Ovary (tissue), 7 donors: ENCODE measurements at regions not wholly inside any gene's neighbourhood (a gene's known extent, or its start where the extent isn't known, plus 50 kb on each side); places are given as distances from the start of the nearest gene placed in this dataset.

Experiments
- DNase-seq, 5 donors: peaks; one replicate each; pipeline ENCODE4 v3.0.0-alpha.2; 2019 to 2020
- H3K27ac ChIP-seq, 2 donors: fragments of 200-600 bp; one replicate each; pipeline versions ENCODE4 v1.5.1 to v1.8.0; 2019 to 2022
- H3K27me3 ChIP-seq: fragments of 200-600 bp; one replicate; pipeline ENCODE4 v1.8.0; 2022
- H3K36me3 ChIP-seq: fragments of 200-600 bp; sonication (generic); one replicate; pipeline ENCODE4 v1.5.1; 2019
- H3K4me1 ChIP-seq: one replicate; pipeline ENCODE4 v1.8.1; 2013; ENCODE audit warnings: mild to moderate bottlenecking, moderate library complexity; ENCODE audit not compliant: insufficient read depth
- H3K4me3 ChIP-seq: fragments of 200-600 bp; sonication (generic); one replicate; pipeline ENCODE4 v1.5.1; 2017
- H3K9me3 ChIP-seq, 2 donors: fragments of 200-600 bp in 1 of 2; sonication (generic) in 1 of 2; one replicate each; pipeline versions ENCODE4 v1.5.1 to v1.8.1; 2013 to 2019; ENCODE audit warnings: mild to moderate bottlenecking in 1 of 2, moderate library complexity in 1 of 2
- EP300 ChIP-seq: sonication (generic); formaldehyde crosslinking; IDR thresholded peaks from one replicate; pipeline ENCODE4 v1.6.1; 2017; ENCODE audit warnings: antibody characterized with exemption
- POLR2A ChIP-seq: fragments of 450-650 bp; IDR thresholded peaks from one replicate; pipeline ENCODE4 v1.6.1; 2017; ENCODE audit warnings: antibody characterized with exemption, mild to moderate bottlenecking, moderate library complexity
- WGBS, 3 donors: extraction: QIAGEN DNeasy Blood & Tissue Kit in 1 of 3; methylation state at CpG; one replicate each; pipeline versions ENCODE4 v1.1.5 to v1.1.7; 2013 to 2017; 5-methylcytosine and 5-hydroxymethylcytosine counted together
- intact Hi-C, 4 donors: fragments of 100-400 bp; cut with DNase I; formaldehyde crosslinking; loops; one replicate each; pipeline versions ENCODE4 v1.11.0 to v1.15.1; 2022 to 2023
- TF ChIP-seq, protein P1 (sequence below), 3 donors: fragments of 450-650 bp in 2 of 3; fragments of 200-600 bp in 1 of 3; IDR thresholded peaks; one replicate each; pipeline versions ENCODE4 v1.5.1 to v1.8.0; 2016 to 2022; ENCODE audit warnings: antibody characterized with exemption in 3 of 3, mild to moderate bottlenecking in 1 of 3
- donor health status: DM: no; HTN: no; CAD: no; lungs with moderate emphysema.
- donor health status: DM: no; HTN: no; CAD: no.
- donor health status: Bipolar disorder and iron deficiency.
- donor health status: DM: no; HTN: no; CAD: no.
- donor health status: DM: yes; HTN: yes; CAD: no.

DNA sequence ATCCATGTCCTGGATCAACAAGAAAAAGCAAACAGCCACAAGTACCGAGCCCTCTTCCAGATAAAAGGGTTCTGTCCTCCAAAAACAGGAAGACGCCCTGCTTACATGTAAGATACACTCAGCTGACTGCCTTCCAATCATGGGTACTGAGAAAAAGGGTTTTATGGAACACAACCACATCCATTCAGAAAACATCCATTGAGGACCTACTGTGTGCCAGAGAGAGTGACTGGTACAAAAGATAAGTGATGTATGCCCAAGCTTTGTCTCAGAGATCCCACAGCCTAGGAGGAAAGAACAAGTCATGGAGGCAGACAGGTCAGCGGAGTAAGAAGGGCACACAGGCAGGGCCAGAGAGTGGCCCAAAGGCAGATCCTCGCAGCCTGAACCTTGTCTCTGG, 94.8 kb upstream of the SSTR4 start:
- peak overlapping the region in 1 of 2 donors; percentile 4 for H3K27ac ChIP-seq
- no peaks in the 10 kb centered on the region for H3K9me3 ChIP-seq
- no peak overlapping the region for H3K4me3 ChIP-seq
- H3K4me1 ChIP-seq, result peaks cover 13% of the 10 kb centered on the region
- H3K27me3 ChIP-seq, result no peaks in the 10 kb centered on the region
- no peak for DNase-seq
- 66 to 69% (median 67%) methylated on average over 4 of the region's 4 CpGs for WGBS, 3 donors
- no peaks in the 10 kb centered on the region for H3K36me3 ChIP-seq
- intact Hi-C loops, result no loop called here
- TF ChIP-seq, protein P1, sequence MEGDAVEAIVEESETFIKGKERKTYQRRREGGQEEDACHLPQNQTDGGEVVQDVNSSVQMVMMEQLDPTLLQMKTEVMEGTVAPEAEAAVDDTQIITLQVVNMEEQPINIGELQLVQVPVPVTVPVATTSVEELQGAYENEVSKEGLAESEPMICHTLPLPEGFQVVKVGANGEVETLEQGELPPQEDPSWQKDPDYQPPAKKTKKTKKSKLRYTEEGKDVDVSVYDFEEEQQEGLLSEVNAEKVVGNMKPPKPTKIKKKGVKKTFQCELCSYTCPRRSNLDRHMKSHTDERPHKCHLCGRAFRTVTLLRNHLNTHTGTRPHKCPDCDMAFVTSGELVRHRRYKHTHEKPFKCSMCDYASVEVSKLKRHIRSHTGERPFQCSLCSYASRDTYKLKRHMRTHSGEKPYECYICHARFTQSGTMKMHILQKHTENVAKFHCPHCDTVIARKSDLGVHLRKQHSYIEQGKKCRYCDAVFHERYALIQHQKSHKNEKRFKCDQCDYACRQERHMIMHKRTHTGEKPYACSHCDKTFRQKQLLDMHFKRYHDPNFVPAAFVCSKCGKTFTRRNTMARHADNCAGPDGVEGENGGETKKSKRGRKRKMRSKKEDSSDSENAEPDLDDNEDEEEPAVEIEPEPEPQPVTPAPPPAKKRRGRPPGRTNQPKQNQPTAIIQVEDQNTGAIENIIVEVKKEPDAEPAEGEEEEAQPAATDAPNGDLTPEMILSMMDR (IDR thresholded peaks at IDR 0.05), result no peak
- TF ChIP-seq POLR2A (no peak), EP300 (no peak)

DNA sequence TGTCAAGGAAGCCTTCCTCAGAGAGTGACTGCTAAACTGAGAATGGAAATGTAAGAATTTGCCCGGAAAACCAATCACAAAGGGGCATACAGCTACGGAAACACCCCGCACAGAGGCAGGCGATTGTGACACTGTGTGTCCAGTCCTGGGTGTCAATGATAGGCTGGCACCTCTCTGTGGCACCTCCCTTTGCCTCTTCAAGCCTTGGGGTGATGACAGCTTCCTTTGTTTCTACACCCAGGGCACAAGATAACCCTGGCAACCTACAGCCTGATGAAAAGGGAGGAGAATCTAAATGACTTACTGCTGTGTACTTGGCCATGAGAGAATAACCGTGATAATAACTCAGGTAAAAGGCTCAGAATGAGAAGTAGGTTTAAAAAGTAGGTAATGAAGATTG, 93.6 kb upstream of the SSTR4 start:
- no peaks in the 10 kb centered on the region for H3K27me3 ChIP-seq
- peaks cover 14% of the 10 kb centered on the region for H3K4me1 ChIP-seq
- H3K4me3 ChIP-seq, result no peak overlapping the region
- intact Hi-C loops, result no loop called here
- no peaks in the 10 kb centered on the region for H3K9me3 ChIP-seq
- no peak for DNase-seq
- TF ChIP-seq, protein P1 (IDR thresholded peaks at IDR 0.05), result no peak
- TF ChIP-seq EP300 (no peak), POLR2A (no peak)
- H3K36me3 ChIP-seq, result no peaks in the 10 kb centered on the region
- 76 to 88% (median 78%) methylated on average over 5 of the region's 5 CpGs for WGBS, 3 donors
- H3K27ac ChIP-seq, result no peak overlapping the region

DNA sequence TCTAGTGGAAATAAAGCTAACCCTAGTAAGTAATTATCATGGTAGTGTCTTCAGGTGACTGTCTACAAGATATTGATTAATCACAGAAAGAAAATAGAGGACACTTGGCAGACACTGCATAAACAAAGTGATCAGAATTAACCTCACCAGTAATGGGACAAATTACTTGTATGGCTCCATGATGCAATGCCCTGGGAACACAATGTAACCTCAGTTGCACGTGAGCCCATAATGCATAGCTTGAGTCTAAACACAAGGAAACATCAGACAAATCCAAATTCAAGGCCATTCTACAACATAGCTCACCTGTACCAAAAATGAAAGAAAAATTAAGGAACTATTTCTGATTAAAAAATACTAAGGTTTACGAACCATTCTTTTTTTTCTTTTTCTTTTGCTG, 92.4 kb upstream of the SSTR4 start:
- Histone ChIP-seq H3K4me3 (no peak overlapping the region), H3K4me1 (peaks cover 14% of the 10 kb centered on the region), H3K27ac (no peak overlapping the region), H3K9me3 (no peaks in the 10 kb centered on the region), H3K27me3 (no peaks in the 10 kb centered on the region), H3K36me3 (no peaks in the 10 kb centered on the region)
- TF ChIP-seq POLR2A (no peak), EP300 (no peak)
- TF ChIP-seq, protein P1 (IDR thresholded peaks at IDR 0.05), result no peak
- WGBS, 3 donors, result 92 to 97% (median 95%) methylated on average over 2 of the region's 2 CpGs
- intact Hi-C loops, result no loop called here
- no peak for DNase-seq

DNA sequence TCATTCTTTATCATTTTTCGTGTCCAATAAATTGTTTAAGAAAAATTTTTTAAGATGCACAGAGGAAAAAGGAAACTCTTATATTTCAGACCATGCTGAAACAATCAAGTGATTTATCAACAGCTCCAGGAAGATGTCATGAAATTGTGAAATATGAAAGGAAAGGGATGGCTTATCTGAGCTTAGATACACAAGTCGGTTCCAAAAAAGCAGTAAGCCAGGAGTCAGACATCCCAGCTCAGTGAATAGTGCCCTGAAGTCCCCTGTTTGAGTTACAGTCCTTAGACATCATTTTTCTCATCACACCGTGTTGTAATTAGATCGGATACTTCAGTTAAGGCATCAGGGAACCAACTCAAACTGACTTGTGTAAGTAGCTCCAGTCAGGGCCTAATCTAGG, 91.0 kb upstream of the SSTR4 start:
- 42 to 63% (median 58%) methylated on average over 4 of the region's 4 CpGs for WGBS, 3 donors
- TF ChIP-seq, protein P1 (IDR thresholded peaks at IDR 0.05), result no peak
- TF ChIP-seq POLR2A, result no peak
- TF ChIP-seq EP300, result no peak
- no peak for DNase-seq

DNA sequence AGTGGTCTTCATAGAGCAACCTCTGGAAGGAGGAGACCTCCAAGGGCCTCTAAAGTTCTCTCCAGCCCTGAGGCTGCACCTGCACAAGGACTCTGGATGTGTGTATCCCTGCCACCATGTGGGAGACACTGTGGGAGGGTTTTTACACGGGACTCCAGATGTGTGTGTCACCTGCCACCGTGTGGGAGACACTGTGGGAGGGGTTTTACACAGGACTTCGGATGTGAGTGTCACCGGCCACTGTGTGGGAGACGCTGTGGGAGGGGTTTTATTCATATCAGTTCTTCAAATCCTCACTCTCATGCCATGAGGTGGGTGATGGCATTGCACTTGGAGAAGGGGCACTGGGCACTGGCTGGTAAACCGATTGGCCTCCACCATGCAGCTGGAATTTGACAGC, 90.2 kb upstream of the SSTR4 start:
- Histone ChIP-seq H3K36me3 (no peaks in the 10 kb centered on the region), H3K27ac (no peak overlapping the region), H3K9me3 (no peaks in the 10 kb centered on the region), H3K4me3 (no peak overlapping the region), H3K27me3 (no peaks in the 10 kb centered on the region), H3K4me1 (peaks cover 6% of the 10 kb centered on the region)
- DNase-seq, result no peak
- WGBS, 3 donors, result 88 to 92% (median 91%) methylated on average over 6 of the region's 6 CpGs
- intact Hi-C loops, result no loop called here
- TF ChIP-seq EP300 (no peak), POLR2A (no peak)
- TF ChIP-seq, protein P1 (IDR thresholded peaks at IDR 0.05), result no peak

More for the DNA sequence above, 91.0 kb upstream of the SSTR4 start:
- Histone ChIP-seq H3K4me3 (no peak overlapping the region), H3K27ac (no peak overlapping the region), H3K4me1 (peaks cover 8% of the 10 kb centered on the region), H3K9me3 (no peaks in the 10 kb centered on the region), H3K36me3 (no peaks in the 10 kb centered on the region), H3K27me3 (no peaks in the 10 kb centered on the region)
- intact Hi-C loops, result no loop called here
